ENCODE measurements at regions not wholly inside any gene's neighbourhood (a gene's known extent, or its start where the extent isn't known, plus 50 kb on each side); places are given as distances from the start of the nearest gene placed in this dataset.

DNA sequence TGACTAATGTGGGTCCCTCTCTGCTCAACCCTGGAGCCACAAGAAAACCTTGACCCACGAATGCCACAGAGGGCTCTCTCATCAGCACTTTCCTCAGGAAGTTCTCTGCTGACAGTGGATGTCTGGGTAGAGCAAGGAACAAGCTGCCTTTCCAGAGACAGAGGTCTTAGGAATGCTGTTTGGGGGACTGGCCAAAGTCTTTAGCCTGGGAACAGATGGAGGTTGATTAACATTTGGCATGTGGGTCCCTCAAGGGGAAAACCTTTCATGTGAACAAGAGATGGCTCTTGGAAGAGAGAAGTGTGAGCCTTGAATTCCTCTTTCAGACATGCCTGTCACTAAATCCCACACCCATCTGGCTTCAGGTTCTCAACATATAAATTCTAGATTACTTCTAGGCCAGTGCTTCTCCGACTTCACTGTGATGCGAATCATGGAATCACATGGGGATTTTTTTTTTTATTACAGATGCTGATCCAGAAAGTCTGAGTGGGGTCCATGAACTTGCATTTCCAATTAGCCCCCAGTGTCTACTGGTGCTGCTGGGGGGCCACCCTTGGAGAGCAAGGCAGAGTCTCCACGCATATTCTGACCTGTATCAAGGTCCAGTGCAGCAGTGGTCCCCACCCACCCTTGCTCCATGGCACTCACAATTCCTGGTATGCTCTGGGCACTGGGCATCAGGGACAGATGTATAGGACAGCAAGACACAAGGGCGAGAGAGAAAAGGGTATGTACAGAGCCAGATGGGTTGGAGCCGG is 360.4 kb downstream of the CXCL12 start:
- no peaks in the 10 kb centered on the region for H3K36me3 ChIP-seq
- no peak for DNase-seq

DNA sequence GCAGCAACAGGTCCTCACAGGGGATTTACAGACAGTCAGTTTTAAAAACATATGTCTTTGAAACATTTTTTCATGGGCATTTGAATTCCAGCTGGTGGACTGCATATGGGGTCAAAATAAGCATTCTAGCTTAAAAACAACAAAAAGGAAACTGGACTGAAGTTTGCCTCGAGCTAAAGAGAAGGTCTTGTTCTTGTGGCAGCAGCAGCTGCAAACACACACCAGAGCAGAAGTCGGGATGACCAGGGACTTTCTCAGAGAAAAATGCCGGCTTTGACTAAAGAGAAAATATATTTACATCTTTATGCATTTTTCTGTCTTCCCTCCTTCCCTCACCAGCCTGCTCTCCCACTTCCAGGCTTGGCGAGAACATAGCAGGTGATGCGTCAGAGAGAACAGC is 361.4 kb downstream of the CXCL12 start:
- Histone ChIP-seq H3K9me3 (ENCODE audit: severe bottlenecking) (no peaks in the 10 kb centered on the region), H3K27me3 (ENCODE audit: insufficient read depth, low read depth, severe bottlenecking) (peaks cover 56% of the 10 kb centered on the region), H3K27ac (no peak overlapping the region), H3K36me3 (no peaks in the 10 kb centered on the region), H3K4me3 (ENCODE audit: low read depth, low read length) (no peak overlapping the region)
- DNase-seq = no peak
- TF ChIP-seq, protein P1, sequence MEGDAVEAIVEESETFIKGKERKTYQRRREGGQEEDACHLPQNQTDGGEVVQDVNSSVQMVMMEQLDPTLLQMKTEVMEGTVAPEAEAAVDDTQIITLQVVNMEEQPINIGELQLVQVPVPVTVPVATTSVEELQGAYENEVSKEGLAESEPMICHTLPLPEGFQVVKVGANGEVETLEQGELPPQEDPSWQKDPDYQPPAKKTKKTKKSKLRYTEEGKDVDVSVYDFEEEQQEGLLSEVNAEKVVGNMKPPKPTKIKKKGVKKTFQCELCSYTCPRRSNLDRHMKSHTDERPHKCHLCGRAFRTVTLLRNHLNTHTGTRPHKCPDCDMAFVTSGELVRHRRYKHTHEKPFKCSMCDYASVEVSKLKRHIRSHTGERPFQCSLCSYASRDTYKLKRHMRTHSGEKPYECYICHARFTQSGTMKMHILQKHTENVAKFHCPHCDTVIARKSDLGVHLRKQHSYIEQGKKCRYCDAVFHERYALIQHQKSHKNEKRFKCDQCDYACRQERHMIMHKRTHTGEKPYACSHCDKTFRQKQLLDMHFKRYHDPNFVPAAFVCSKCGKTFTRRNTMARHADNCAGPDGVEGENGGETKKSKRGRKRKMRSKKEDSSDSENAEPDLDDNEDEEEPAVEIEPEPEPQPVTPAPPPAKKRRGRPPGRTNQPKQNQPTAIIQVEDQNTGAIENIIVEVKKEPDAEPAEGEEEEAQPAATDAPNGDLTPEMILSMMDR (IDR thresholded peaks at IDR 0.05; ENCODE audit: low read depth, low read length) = no peak

More for the DNA sequence above, 360.4 kb downstream of the CXCL12 start:
- H3K9me3 ChIP-seq (ENCODE audit: severe bottlenecking) = no peaks in the 10 kb centered on the region
- no peak overlapping the region for H3K4me3 ChIP-seq (ENCODE audit: low read depth, low read length)
- TF ChIP-seq, protein P1 (IDR thresholded peaks at IDR 0.05; ENCODE audit: low read depth, low read length) = no peak
- peaks cover 56% of the 10 kb centered on the region for H3K27me3 ChIP-seq (ENCODE audit: insufficient read depth, low read depth, severe bottlenecking)
- H3K27ac ChIP-seq = no peak overlapping the region

DNA sequence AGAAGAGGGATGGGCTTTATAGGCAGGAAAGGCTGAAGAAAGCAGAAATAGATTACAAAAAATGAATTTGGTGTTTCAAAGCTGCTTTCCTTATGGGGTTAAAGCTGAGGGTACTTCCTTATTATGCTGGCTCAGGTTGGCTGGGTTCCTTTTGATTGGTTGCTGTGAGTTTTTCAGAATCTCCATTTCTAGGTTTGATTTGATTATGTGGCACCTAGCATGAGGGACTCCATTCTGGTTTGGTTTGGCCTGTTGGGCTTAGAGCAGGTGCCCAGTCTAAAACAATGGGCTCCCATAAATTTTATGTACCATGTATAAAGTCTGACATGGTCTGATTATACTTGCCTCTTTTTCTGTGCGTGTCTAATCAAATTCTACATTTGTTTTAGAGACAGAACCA is 362.7 kb downstream of the CXCL12 start:
- no peak overlapping the region for H3K27ac ChIP-seq
- no peak for DNase-seq
- no peaks in the 10 kb centered on the region for H3K9me3 ChIP-seq (ENCODE audit: severe bottlenecking)
- H3K27me3 ChIP-seq (ENCODE audit: insufficient read depth, low read depth, severe bottlenecking) = peaks cover 48% of the 10 kb centered on the region
- H3K36me3 ChIP-seq = no peaks in the 10 kb centered on the region
- H3K4me3 ChIP-seq (ENCODE audit: low read depth, low read length) = no peak overlapping the region
- TF ChIP-seq, protein P1 (IDR thresholded peaks at IDR 0.05; ENCODE audit: low read depth, low read length) = no peak

DNA sequence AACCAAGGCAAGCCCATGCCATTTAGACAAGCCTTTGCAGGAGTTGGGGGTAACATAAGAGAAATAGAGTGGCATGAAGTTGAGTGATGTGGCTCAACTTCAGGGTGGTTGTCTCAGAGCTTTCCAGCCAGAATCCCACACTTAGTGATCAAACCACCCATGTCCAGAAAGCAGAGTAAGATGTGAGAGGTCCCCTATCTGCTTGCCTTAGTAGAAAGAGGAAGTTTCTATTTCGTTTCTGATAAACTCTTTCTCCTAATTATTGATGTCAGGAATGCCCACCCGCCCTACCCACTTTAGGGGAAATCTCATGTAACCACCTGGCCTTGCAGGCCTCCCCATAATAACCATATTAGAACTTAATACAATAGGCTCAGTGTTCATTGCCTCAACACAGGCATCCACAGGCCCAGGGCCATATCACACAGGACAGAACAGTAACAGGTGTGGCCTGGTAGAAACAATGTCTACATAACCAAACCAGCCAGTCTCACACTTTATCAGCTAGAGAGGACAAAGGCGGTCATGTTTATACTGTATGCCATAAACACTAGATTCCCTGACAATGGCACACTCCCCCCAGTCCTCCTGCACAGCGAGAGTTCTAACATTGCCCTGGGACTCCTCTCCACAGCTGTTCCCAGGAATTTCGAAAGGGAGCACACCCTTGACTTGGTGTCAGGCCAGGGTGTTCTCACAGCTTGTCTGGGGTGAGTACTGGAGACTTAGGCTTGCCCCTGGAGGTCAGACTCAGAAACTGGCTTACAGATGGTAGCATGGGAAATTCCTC is 364.4 kb downstream of the CXCL12 start:
- TF ChIP-seq, protein P1 (IDR thresholded peaks at IDR 0.05; ENCODE audit: low read depth, low read length) = no peak
- Histone ChIP-seq H3K36me3 (no peaks in the 10 kb centered on the region), H3K9me3 (ENCODE audit: severe bottlenecking) (no peaks in the 10 kb centered on the region), H3K4me3 (ENCODE audit: low read depth, low read length) (no peak overlapping the region), H3K27ac (no peak overlapping the region), H3K27me3 (ENCODE audit: insufficient read depth, low read depth, severe bottlenecking) (peaks cover 46% of the 10 kb centered on the region)
- DNase-seq = no peak

DNA sequence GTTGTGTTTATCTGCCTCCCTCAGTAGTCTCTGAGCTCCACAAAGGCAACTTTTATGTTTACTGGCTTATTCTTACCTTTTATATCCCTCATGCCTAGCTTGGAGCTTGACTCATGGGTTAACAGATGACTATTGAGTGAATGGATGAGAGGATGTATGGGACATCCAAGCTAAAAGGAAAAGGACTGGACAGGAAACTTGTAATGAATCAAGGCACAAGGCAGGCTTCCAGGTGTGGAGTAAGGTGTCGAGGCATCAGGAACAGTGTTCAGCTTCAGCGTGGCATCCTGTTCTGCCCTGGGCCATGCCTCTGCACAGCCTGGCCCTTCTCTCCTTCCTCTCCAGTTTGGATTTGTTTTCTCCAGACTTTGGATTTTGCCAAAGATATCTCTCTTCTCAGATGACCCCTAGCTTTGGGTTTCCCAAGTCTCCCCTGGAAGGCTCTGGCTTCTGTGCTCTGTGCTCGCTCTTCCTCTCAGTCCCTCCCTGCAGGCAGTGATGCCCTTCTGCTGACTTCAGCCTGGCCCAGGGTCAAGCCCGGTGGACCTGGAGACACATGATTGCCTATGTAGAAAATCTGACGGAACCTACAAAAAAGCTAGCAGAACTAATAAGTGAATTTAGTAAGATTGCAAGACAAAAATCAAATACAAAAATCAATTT is 367.3 kb downstream of the CXCL12 start:
- Histone ChIP-seq H3K9me3 (ENCODE audit: severe bottlenecking) (no peaks in the 10 kb centered on the region), H3K27me3 (ENCODE audit: insufficient read depth, low read depth, severe bottlenecking) (peaks cover 52% of the 10 kb centered on the region), H3K36me3 (no peaks in the 10 kb centered on the region), H3K27ac (no peak overlapping the region), H3K4me3 (ENCODE audit: low read depth, low read length) (no peak overlapping the region)
- TF ChIP-seq, protein P1 (IDR thresholded peaks at IDR 0.05; ENCODE audit: low read depth, low read length) = no peak
- DNase-seq = no peak

All from WERI-Rb-1 (cell line).